HCT116 (cell line): ENCODE measurements at regions not wholly inside any gene's neighbourhood (a gene's known extent, or its start where the extent isn't known, plus 50 kb on each side); places are given as distances from the start of the nearest gene placed in this dataset.

Experiments
- POLR2A ChIP-seq: IDR thresholded peaks from 2 replicates; pipeline ENCODE4 v1.7.0; 2011; ENCODE audit warnings: borderline replicate concordance; ENCODE audit not compliant: insufficient read depth, insufficient read length; ENCODE audit errors: extremely low read depth
- TF ChIP-seq, protein P1 (sequence below), 3 experiments: fragments of 200-600 bp in 1 of 3; sonication (generic) in 1 of 3; IDR thresholded peaks in 2 of 3; conservative IDR thresholded peaks in 1 of 3; 2 replicates each; pipeline ENCODE4 v1.5.1; 2012 to 2017; ENCODE audit warnings: low read depth in 2 of 3, low read length in 2 of 3, antibody characterized with exemption in 1 of 3, borderline replicate concordance in 1 of 3, control low read depth in 1 of 3, mild to moderate bottlenecking in 1 of 3, mixed read lengths in 1 of 3, mixed run types in 1 of 3, moderate library complexity in 1 of 3; ENCODE audit not compliant: insufficient read depth in 1 of 3

DNA sequence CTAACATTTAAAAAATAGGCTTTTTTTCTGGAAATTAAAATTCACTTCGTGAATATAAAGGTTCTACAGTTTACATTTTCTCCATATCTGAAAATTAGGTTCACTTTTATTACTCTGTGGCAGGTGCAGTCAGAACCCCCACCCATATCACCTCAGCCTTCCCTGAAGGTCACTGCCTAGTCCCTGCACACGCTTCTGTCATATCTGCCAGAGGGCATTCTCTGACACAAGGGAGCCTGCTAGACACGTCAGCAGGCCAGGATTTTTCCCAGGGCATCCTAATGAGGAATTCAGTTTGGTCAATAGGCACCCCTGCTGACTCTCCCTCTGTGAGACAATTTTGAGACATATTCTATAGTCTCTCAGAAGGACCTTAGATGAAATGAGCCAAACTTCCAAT, 475.7 kb upstream of the PKDCC start:
- TF ChIP-seq, protein P1, sequence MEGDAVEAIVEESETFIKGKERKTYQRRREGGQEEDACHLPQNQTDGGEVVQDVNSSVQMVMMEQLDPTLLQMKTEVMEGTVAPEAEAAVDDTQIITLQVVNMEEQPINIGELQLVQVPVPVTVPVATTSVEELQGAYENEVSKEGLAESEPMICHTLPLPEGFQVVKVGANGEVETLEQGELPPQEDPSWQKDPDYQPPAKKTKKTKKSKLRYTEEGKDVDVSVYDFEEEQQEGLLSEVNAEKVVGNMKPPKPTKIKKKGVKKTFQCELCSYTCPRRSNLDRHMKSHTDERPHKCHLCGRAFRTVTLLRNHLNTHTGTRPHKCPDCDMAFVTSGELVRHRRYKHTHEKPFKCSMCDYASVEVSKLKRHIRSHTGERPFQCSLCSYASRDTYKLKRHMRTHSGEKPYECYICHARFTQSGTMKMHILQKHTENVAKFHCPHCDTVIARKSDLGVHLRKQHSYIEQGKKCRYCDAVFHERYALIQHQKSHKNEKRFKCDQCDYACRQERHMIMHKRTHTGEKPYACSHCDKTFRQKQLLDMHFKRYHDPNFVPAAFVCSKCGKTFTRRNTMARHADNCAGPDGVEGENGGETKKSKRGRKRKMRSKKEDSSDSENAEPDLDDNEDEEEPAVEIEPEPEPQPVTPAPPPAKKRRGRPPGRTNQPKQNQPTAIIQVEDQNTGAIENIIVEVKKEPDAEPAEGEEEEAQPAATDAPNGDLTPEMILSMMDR (IDR thresholded peaks at IDR 0.05 in 2 of 3, conservative IDR thresholded peaks at IDR 0.05 in 1 of 3; ENCODE audit: borderline replicate concordance in 1 of 3, insufficient read depth in 1 of 3, low read depth in 2 of 3, low read length in 2 of 3) = no peak
- no peak for TF ChIP-seq POLR2A
